GM18498 (cell line): ENCODE measurements at regions not wholly inside any gene's neighbourhood (a gene's known extent, or its start where the extent isn't known, plus 50 kb on each side); places are given as distances from the start of the nearest gene placed in this dataset.
"Not testable (repeated sequence)": the region's sequence is repeated elsewhere in the genome, so short reads cannot be mapped to it uniquely, and the experiment has no call there.

ENCODE experiments used
- ATAC-seq: cut with Tn5 transposase; IDR thresholded peaks from one replicate; pipeline ENCODE4 v1.9.1; 2021; ENCODE audit warnings: mild to moderate bottlenecking, moderate library complexity; ENCODE audit not compliant: unreplicated experiment

DNA sequence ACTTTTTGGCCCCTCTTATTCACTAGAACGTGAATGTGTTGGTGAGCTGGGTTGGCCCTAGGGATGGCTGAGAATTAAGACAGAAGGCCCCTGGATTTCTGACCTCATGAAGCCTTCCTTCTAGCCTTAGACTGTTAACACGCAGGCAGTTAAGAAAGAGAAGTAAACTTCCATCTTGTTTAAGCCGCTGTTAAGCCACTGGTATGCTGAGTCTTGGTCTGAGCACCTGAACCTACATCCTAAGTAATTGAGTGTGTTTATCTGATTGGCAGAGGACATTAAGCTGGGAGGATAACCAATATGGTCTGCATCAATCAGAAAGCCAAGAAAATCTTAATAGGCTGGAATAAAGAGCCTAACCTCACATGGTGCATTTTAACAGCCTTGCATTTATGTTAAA is 535.0 kb upstream of the ARID1B start:
- ATAC-seq, result no peak

DNA sequence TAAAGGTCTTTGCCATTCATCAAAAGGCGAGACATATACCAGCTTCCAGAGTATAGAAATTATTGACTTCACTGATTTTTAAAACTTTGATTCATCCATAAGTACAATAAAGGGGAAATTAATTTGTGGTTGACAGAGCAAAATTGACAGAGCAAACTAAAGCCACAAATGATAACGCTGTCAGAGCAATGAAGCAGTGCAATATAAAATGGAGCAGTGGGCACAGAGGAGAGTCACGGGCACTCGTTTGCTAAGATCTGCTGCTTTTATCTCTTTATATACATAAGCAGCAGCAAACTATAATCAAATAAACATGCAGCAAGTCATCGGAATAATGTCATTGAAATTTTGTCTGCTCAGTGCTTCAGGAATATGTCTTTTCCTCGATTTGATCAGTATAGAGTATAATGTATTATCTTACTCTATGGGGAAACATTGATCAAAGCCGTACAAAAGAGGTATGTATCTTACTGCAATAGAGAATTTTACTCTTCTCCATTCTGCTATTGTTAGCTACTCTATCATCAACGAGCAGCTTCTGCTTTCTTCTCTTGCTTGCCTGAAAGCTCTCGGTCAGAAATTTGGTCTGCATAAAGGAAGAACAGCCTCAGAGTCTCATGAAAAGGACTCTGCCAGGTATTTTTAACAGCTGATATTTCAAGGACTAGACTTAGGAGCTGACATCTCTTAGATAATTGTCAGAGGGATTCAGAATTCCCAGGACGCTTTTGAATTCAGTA is 546.0 kb upstream of the ARID1B start:
- ATAC-seq, result no peak

DNA sequence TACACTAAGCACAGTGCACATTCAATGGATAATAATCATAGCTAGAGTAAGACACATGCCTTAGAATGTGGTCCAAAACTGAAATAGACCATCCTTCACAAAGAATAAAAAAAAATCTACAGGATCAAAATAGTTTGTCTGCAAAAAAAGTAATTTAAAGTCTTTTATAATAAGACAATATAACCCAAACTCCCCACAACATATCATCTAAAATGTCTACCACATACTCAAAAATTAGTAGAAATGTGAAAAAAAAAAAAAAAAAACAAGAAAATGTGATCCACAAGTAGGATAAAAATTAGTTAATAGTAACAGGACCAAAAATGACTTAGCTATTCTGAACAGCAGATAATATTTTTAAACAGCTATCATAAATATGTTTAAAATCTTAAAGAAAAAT is 557.2 kb upstream of the ARID1B start:
- no peak for ATAC-seq

DNA sequence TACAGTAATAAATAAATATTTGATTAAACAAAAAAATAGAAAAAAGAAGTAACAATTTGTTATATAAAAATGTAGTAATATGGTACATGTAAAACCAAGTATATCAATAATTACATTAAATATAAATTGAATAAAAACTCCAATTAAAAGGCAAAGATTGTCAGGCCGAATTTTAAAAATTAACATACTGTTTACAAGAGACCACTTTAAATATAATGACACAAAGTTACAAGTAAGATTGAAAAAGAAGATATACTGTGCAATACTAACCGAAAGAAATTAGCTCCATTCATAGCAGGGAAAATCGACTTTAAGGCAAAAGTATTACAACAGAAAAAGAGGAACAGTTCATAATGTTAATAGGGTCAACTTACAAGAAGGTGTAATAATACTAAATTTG is 571.5 kb upstream of the ARID1B start:
- no peak for ATAC-seq

DNA sequence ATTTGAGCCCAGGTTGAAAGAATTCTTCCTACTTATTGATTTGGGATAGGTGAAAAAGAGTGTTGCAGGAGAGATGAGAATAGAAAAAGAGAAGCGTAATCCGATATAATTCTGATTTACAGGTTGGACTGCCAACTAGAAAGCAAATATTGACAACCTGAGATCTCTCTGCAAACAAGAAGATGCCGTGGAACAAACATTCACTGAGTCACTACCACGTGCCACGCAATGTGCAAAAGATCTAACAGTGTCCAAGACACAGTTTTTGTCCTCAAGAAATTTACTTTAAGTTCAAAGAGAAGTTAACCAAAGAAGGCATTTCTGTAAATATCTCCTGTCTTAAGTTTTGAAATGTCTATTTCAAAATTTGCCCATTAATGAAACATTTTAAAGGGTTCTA is 578.0 kb upstream of the ARID1B start:
- ATAC-seq, result no peak

DNA sequence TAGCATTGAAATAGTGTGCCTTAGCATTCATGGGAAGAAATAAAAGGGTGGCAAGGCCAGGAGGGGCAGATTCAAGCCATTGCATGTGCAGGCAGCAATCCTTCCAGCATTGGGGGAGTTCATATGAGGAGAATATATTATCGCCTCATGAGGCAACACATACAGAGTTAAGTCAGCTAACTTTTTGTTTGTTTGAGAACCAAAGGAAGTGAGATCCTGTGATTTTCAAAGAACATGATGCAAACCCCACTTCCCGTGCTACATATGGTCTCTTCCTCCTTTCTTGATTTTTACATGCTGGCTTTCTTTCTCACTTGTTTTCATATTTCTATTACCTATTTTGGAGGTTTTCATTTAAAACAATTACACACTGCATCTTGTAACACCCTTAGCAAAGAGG is 579.7 kb upstream of the ARID1B start:
- ATAC-seq, result no peak

DNA sequence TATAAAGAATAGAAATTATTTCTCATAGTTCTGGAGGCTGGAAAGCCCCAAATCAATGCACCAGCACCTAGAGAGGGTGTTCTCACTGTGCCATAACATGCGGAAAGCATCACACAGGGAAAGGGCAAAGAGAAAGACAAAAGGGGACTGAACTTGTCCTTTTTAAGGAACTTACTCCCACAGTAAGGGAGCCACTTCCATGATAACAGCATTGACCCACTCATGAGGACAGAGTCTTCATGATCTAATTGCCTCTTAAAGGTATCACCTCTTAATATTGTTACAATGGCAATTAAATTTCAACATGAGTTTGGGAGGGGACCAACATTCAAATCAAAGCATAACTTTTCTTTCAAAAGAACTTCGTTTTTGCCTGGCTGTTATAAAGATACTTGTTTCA is 582.2 kb upstream of the ARID1B start:
- ATAC-seq, result no peak

DNA sequence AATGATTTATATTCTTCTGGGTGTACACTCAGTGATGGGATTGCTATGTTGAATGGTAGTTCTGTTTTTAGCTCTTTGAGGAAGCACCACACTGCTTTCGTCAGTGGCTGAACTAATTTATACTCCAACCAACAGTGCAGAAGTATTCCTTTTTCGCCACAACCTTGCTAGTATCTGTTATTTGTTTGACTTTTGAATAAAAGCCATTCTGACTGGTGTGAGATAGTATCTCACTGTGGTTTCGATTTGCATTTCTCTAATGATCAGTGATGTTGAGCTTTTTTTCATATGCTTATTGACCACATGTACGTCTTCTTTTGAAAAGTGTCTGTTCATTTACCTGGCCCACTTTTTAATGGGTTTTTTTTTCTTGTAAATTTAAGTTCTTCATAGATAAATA is 583.8 kb upstream of the ARID1B start:
- no peak for ATAC-seq

DNA sequence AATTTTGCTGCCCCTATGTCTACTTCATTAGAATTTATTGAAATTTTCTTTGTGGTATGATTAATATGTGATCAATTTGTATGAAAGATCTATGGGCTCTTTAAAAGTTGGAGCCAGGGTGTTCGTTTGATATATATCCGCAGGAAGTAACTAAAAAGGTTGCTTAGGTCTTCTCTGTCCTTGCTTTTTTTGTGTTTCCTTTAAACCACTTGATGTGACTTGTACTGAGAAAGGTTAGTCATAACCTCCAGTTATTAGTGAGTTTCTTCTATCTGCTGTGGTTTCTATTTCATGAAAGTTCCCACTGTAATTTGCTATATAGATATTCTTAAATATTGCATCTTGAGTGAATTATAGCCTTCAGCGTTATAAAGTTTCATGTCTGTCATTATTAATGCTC is 585.3 kb upstream of the ARID1B start:
- no peak for ATAC-seq

DNA sequence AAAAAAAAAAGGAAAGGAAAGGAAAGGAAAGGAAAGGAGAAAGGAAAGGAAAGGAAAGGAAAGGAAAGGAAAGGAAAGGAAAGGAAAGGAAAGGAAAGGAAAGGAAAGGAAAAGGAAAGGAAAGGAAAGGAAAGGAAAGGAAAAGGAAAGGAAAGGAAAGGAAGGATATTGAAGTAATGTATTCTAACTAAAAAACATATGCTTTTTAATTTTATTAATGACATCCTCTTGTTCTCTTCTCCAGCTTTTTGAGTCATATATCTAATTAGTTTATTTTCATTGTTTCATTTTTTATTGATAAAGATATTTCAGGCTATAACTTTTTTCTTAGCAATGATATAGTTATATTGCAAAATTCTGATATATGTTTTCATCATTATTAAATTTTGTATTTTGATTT is 585.8 kb upstream of the ARID1B start:
- not testable (repeated sequence) for ATAC-seq

DNA sequence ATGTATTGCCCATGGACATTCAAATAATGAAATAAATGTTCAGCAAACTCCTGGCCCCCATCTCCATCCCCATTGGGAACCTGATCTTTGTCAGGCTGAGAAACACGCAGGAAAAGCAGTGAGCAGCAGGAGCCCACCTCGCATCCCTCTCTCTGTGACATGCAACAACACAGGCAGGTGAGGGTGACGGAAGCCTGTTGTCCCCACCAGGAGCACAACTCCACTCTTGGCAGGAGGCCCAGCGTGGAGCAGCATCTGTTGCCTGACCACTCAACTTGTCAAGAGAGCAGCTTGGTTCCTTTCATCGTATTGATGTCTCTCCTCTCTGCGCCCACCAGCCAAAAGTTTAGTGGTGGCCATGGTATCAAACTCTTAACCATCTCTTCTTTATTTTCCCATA is 586.9 kb upstream of the ARID1B start:
- no peak for ATAC-seq

DNA sequence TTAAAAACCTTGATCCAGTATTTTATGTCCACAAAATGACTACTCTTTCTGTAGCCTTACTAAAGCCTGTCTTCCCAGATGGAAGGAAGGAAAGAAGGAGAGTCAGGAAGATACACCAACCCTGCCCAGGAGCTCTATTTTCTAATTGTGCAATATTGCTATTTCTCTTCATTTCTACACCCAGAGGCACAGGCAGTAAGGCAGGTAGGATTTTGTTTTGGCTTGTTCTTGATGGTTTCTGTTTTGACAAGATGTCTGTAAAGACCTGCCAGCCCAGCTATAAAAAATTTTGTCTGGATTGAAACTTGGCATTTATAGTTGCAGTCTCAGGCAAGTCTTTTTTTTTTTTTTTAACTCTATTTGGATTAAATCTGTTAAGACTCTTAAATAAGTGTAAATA is 587.5 kb upstream of the ARID1B start:
- ATAC-seq, result no peak

DNA sequence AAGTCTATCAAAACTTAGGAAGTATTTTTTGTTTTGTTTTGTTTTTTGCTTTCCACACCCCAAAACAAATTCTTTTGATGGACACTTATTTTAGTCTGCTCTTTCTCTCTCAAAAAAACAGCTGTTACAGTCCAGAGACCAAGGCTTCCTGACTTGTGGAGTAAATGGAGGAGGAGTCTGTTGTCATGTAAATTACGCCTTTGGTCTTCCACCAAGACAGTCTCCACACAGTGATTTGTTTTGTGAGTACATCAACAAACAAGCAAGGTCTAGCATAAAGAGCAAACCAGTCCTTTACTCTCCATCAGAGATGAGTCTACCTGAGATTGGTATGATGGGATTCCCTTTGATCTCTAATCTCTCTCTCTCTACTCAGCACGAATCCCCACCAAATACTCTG is 588.0 kb upstream of the ARID1B start:
- no peak for ATAC-seq

DNA sequence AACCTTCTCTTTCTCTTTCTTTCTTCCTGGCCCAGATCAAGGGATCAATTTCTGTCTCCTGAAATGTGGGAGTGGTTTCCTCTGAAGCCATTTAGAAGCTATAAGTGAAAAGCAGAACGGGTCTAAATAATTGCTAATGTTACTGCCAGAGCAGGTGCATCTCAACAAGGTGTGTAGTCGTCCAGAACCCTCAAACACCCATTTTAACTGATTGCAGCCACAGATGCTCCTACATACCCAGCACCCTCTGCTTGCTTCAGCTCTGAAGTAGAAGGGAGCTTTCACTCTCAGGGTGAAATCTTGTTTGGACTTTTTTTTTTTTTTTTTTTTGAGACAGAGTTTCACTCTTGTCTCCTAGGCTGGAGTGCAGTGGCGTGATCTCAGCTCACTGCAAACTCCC is 592.1 kb upstream of the ARID1B start:
- ATAC-seq, result no peak

DNA sequence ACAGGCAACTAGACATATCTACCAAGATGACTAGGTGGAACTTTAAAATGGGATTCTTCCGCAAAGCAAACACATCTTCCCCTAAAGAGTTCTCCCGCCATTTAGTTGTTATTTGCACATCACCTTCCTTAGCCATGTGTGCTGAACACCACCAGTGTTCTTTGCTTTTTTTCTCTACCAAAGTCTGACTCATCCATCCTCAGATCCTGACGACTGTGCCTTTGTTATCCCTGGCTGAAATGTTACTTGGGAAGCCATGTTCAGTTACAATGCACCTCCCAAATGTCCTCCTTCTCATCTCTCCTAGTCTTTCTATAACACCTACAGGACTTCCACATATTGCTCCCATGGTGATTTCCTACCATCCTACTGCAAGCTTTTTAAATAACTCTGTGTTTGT is 593.5 kb upstream of the ARID1B start:
- no peak for ATAC-seq

DNA sequence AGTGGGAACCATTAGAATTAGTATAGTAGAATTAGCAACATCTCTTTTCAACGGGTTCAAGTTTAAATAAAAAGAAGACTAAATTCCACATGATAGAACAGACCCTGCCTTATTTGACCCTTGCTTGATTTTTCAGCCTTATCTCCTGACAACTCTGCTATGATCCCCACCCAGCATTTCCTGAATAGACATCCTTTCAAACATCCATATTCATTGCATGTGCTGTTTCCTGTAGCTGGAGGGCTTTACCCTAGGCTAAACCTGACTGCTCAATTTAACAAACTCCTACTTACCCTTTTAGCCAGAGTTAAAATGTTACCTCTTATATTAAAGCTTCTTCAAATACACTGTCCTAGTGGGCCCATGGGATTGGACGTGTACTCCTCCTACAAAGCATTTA is 594.8 kb upstream of the ARID1B start:
- no peak for ATAC-seq

DNA sequence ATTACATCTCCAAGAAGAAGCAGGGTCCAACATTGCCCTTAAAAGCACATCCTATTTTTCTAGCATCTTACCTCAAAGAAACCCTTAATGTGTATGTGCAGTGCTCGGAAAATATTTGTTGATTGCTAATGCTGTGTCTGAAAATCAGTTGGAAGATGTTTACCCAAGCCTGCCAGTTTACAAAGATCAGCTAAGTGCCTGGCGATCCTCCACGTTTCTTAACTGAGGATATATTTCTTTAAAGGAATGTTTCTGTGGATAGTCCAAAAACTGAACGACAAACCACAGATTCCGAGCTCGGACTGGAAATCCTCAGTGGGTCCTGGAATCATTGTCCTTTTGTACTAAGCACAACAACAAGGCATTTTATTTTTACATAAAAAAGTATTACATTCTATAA is 595.7 kb upstream of the ARID1B start:
- no peak for ATAC-seq

DNA sequence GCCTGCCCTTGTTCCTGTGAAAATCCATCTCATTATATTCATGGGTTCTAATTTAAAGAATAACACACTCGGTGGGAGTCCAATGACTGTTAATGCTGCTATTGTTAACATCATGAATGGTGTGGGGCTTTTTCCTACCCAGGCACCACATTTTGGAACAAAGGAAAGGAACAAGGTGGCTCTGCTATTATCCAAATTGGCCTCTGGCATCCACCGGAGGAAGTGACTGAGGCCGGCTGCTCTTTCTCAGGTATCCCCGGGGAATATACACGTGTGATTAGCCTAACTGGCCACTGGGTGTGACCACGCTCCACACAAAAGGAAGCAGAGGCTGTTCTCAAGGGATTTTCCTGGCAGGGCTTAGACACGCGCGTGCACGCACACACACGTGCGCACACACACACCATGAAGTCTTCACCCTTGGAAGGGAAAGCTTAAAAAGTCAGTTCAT is 601.2 kb upstream of the ARID1B start:
- ATAC-seq, result no peak

DNA sequence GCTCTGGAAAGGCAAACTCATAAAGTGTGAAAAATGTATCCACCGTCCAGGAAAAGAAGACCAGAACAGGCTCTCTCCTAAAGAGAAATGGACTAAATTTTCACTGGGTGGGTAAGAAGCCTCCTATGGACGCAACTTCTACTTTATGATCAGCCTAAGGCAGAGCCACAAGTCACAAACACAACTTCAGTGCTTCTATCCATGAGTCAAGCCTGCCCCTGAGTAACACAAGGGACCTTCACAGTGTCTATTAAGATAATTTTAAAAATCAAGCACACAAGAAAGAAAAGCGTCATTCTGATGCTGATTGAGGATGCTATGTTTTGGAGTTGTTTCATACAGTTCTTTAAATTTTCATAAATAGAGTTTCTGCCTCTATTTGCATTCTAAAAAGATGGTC is 601.7 kb upstream of the ARID1B start:
- ATAC-seq, result no peak

DNA sequence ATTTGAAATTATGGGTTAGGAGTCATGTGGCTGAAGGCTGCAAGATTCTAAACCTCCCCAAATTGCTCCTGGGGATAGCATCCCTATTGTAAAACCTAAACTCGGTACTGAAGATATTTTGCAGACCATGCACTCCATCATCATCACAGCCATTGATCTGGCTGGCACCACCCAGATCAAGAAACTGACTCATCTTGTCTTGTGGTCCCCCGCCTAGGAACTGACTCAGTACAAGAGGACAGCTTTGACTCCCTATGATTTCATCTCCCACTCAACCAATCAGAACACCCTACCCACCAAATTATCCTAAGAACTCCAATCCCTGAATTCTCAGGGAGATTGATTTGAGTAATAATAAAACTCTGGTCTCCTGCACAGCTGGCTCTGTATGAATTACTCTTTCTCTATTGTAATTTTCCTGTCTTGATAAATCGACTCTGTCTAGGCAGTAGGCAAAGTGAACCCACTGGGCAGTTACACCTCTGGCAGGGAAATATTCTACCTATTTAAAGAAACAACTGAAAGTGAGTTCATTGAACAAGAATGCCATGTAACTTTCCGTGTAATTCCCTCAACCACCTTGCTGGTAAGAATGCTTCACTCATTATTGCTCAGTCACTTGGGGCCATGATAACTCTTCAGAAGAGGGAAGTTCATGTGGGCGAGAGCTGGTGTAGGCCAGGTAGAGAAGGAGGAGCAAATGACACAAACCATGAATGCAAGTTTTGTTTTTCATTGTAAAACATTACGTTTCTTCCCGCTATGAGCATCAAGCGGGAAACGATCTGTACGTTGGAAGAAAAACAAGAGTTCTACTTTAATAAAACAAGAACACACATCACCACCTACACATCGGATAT is 602.9 kb upstream of the ARID1B start:
- ATAC-seq, result no peak

DNA sequence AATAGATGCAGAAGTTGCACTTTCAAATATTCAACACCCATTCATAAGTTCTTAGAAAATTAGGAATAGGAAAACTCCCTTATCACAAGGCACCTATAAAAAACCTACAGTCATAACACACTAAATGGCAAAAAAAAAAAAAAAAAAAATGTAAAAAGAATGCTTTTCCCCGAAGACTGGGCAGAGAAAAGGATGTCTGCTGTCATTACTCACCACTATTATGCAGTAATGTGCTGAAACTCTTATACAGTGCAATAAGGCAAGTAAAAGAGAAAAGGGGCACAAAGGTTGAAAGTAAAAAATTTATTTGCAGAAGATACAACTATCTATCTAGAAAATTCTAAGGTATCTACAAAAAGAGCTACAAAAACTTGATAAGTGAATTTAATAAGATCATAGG is 607.8 kb upstream of the ARID1B start:
- no peak for ATAC-seq

DNA sequence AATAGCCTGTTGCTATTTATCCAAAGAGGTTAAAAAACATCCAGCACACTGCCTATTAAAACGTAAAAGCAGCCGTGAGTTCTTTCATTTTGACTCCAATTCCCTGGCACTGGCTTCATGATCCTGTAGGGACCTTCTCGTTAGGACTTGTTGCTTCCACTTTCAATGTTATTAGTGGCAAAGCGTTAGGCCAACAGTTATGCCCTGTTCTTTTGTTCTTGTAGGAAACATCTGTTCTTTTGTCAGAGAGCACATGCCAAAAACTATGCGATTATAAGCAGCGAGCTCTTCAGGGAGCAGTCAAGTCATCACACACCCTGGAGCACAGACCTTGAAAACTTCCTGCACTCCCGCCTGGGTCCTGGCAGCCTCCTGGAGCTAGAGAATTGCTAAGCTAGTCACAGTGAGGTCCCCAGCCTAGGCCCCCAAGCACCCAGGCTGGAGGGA is 609.5 kb upstream of the ARID1B start:
- ATAC-seq, result no peak
